Osteoblast (primary cell): ENCODE measurements at regions not wholly inside any gene's neighbourhood (a gene's known extent, or its start where the extent isn't known, plus 50 kb on each side); places are given as distances from the start of the nearest gene placed in this dataset.

Experiments
- DNase-seq: peaks from one replicate; pipeline ENCODE4 v3.0.0; 2011; ENCODE audit warnings: low spot score, mixed read lengths; ENCODE audit not compliant: insufficient read length; ENCODE audit errors: missing footprints
- H2AFZ ChIP-seq: 2 replicates; pipeline ENCODE4 v1.6.0; 2011; ENCODE audit warnings: mild to moderate bottlenecking, low read length
- H3K27ac ChIP-seq: 2 replicates; pipeline ENCODE4 v1.5.1; 2011; ENCODE audit warnings: mild to moderate bottlenecking, low read depth, low read length, moderate library complexity
- H3K27me3 ChIP-seq: 2 replicates; pipeline ENCODE4 v1.6.0; 2012; ENCODE audit warnings: mild to moderate bottlenecking, control low read depth, inconsistent platforms, low read length, moderate library complexity; ENCODE audit not compliant: insufficient read depth
- H3K36me3 ChIP-seq: 2 replicates; pipeline ENCODE4 v1.5.1; 2011; ENCODE audit warnings: mild to moderate bottlenecking, low read length, control low read depth, moderate library complexity; ENCODE audit not compliant: insufficient read depth
- H3K4me1 ChIP-seq: 2 replicates; pipeline ENCODE4 v1.5.1; 2011; ENCODE audit warnings: mild to moderate bottlenecking, low read length, control low read depth, moderate library complexity; ENCODE audit not compliant: insufficient read depth
- H3K4me2 ChIP-seq: 2 replicates; pipeline ENCODE4 v1.6.0; 2011; ENCODE audit warnings: mild to moderate bottlenecking, low read length; ENCODE audit not compliant: insufficient read depth
- H3K4me3 ChIP-seq: fragments of 200-600 bp; sonication (generic); 3 replicates; pipeline ENCODE4 v1.5.1; 2012; ENCODE audit warnings: mild to moderate bottlenecking, low read length, inconsistent platforms; ENCODE audit not compliant: insufficient read depth
- H3K79me2 ChIP-seq: 2 replicates; pipeline ENCODE4 v1.6.0; 2012; ENCODE audit warnings: mild to moderate bottlenecking, low read length, control low read depth, inconsistent platforms; ENCODE audit not compliant: insufficient read depth
- H3K9me3 ChIP-seq: 2 replicates; pipeline ENCODE4 v1.5.1; 2011; ENCODE audit warnings: low read depth, low read length, control low read depth
- H4K20me1 ChIP-seq: 2 replicates; pipeline ENCODE4 v1.6.0; 2012; ENCODE audit warnings: mild to moderate bottlenecking, low read length, control low read depth; ENCODE audit not compliant: insufficient read depth
- TF ChIP-seq, protein P1 (sequence below): IDR thresholded peaks from 2 replicates; pipeline ENCODE4 v1.5.1; 2011; ENCODE audit warnings: mild to moderate bottlenecking, low read depth, low read length, moderate library complexity; ENCODE audit errors: extremely low read depth

DNA sequence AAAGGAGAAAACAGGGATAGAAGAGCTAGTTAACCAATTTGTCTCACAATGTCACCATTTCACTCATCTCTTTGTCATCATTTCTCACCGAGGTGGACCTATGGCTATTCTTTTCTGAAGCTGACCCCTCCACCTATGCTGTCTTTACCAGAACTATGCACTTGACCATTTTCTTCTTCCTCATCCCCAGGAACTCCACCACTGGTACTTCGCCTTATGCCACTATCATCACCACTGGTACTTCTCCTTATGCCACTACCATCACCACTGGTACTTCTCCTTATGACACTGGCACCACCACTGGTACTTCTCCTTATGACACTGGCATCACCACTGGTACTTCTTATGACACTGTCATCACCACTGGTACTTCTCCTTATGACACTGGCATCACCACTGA is 745.8 kb upstream of the CHAC2 start:
- Histone ChIP-seq H2AFZ (no peak overlapping the region), H3K27ac (no peak overlapping the region), H3K79me2 (no peaks in the 10 kb centered on the region), H3K4me1 (no peaks in the 10 kb centered on the region), H3K27me3 (no peaks in the 10 kb centered on the region), H3K36me3 (no peaks in the 10 kb centered on the region), H3K4me2 (no peak overlapping the region), H3K9me3 (no peaks in the 10 kb centered on the region), H3K4me3 (no peak overlapping the region), H4K20me1 (no peaks in the 10 kb centered on the region)
- DNase-seq = no peak
- TF ChIP-seq, protein P1, sequence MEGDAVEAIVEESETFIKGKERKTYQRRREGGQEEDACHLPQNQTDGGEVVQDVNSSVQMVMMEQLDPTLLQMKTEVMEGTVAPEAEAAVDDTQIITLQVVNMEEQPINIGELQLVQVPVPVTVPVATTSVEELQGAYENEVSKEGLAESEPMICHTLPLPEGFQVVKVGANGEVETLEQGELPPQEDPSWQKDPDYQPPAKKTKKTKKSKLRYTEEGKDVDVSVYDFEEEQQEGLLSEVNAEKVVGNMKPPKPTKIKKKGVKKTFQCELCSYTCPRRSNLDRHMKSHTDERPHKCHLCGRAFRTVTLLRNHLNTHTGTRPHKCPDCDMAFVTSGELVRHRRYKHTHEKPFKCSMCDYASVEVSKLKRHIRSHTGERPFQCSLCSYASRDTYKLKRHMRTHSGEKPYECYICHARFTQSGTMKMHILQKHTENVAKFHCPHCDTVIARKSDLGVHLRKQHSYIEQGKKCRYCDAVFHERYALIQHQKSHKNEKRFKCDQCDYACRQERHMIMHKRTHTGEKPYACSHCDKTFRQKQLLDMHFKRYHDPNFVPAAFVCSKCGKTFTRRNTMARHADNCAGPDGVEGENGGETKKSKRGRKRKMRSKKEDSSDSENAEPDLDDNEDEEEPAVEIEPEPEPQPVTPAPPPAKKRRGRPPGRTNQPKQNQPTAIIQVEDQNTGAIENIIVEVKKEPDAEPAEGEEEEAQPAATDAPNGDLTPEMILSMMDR = no peak

DNA sequence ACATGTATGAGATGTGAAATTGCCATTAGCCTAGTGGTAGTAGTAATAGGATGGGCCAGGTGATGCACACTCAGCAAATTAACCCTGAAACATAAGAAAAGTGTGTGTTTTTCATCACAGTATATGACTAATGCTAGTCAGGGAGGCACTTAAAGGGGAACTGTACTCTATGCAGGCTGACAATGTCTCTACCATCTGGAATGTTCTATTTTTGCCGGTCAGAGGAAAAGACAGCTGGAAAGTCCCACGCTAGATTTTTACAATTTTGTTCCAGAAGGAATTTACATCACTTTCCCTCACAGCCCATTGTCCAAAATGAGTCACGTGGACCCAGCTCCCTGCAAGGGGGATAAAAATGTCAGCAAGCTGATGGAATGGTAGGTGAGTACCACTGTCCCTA is 746.3 kb upstream of the CHAC2 start:
- TF ChIP-seq, protein P1 = no peak
- H3K4me2 ChIP-seq = no peak overlapping the region
- no peak for DNase-seq
- no peaks in the 10 kb centered on the region for H3K4me1 ChIP-seq
- no peak overlapping the region for H3K27ac ChIP-seq
- H4K20me1 ChIP-seq = no peaks in the 10 kb centered on the region
- no peaks in the 10 kb centered on the region for H3K9me3 ChIP-seq
- H3K4me3 ChIP-seq = no peak overlapping the region
- H2AFZ ChIP-seq = no peak overlapping the region
- no peaks in the 10 kb centered on the region for H3K27me3 ChIP-seq
- no peaks in the 10 kb centered on the region for H3K79me2 ChIP-seq
- no peaks in the 10 kb centered on the region for H3K36me3 ChIP-seq

DNA sequence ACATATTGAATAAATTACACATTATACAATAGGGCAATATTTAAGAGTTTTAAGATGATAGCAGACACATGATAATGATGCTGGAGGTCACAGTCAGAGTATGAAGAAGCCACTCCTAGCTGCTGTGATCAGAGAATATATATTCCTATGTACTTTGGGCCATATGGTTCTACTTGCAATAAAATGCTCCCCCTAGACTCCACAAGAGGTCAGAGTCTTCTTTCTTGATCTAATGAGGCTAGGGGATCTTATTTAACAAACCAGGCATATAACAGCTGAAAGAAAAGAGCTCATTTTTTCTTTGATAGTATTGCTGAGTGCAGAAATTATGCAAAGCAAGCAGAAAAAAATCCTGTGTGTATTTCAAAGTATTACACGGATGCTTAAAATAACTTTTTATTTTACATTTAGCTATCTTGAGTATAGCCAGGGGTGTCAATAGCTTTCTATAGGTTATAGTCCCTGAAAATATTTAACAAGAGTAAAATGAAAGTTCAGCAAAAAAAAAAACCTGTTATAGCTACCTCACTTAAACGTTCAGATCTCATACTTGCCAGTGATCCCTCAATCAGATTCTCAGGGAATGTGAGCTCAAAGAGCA is 748.7 kb upstream of the CHAC2 start:
- TF ChIP-seq, protein P1 = no peak

DNA sequence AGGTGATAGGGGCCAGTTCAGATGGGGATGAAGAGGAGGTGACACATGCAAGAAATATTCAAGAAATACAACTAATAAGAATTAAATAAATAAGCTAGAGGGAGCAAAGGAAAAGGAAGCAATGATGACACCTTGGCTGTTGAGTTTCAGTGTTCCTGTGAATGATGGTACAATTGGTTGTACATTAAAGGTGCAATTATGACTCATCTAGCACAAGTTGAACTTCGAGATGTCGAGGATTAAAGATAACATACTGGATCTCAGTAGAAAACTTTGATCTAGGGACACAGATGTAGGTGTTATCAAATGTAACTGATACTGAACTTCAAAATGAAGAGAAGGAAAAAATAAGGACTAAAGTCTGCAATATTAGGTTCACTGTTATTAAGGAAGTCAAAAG is 760.6 kb upstream of the CHAC2 start:
- no peak for DNase-seq
- H4K20me1 ChIP-seq = no peaks in the 10 kb centered on the region
- TF ChIP-seq, protein P1 = no peak
- H3K4me3 ChIP-seq = no peak overlapping the region
- H3K27me3 ChIP-seq = no peaks in the 10 kb centered on the region
- no peaks in the 10 kb centered on the region for H3K9me3 ChIP-seq
- no peak overlapping the region for H3K27ac ChIP-seq
- H3K4me2 ChIP-seq = no peak overlapping the region
- H3K4me1 ChIP-seq = no peaks in the 10 kb centered on the region
- H2AFZ ChIP-seq = no peak overlapping the region
- H3K79me2 ChIP-seq = no peaks in the 10 kb centered on the region
- no peaks in the 10 kb centered on the region for H3K36me3 ChIP-seq

More for the DNA sequence above, 748.7 kb upstream of the CHAC2 start:
- no peaks in the 10 kb centered on the region for H3K36me3 ChIP-seq
- H3K4me2 ChIP-seq = no peak overlapping the region
- H3K79me2 ChIP-seq = no peaks in the 10 kb centered on the region
- H3K27me3 ChIP-seq = no peaks in the 10 kb centered on the region
- H3K27ac ChIP-seq = no peak overlapping the region
- H4K20me1 ChIP-seq = no peaks in the 10 kb centered on the region
- no peak overlapping the region for H3K4me3 ChIP-seq
- no peak for DNase-seq
- no peaks in the 10 kb centered on the region for H3K4me1 ChIP-seq
- no peaks in the 10 kb centered on the region for H3K9me3 ChIP-seq
- H2AFZ ChIP-seq = no peak overlapping the region
